ENCODE measurements at regions not wholly inside any gene's neighbourhood (a gene's known extent, or its start where the extent isn't known, plus 50 kb on each side); places are given as distances from the start of the nearest gene placed in this dataset.

DNA sequence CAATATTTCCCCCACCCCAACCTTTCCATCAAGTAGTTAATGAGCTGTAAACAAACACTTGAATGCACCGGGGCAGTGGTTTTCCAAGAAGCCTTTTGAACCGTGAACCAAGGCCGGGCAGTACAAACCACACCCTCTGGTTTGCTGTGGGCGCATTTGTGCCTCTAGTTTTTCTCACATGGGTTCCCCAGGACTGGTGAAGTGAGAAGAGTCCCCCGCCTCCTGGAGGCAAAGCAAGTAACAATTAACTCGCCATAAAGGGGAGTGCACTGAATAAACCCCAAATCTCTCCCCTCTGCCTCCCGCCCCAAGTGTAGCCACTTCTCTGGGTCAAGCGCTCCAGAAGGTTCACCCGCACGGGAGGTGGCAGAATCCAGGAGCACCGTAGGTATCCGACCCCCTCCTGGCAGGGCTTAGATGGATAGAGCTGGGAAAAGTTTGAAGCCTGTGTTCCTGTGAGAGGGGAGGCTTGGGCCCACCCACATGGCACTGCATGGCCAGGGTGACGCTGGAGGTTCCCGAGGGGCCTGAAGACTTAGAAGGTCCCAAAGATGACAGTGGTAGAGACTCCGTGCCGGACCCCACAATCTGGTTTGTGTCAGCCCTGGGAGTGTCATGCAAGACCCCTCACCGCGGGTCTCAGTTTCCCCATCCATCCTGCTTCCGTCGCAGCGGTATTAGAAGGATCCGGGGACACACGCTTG, 182.2 kb downstream of the SMAD2 start:
- no peak for ATAC-seq
- TF ChIP-seq ZNF565 (CRISPR knock-in tag; conservative IDR thresholded peaks at IDR 0.05; ENCODE audit: low read depth) (no peak), GLIS3 (CRISPR knock-in tag; IDR thresholded peaks at IDR 0.05) (no peak), ARNTL (CRISPR knock-in tag; IDR thresholded peaks at IDR 0.05; ENCODE audit: borderline replicate concordance, low read depth) (no peak), ZFP3 (CRISPR knock-in tag; IDR thresholded peaks at IDR 0.05) (no peak), ZNF8 (CRISPR knock-in tag; IDR thresholded peaks at IDR 0.05) (no peak), TOX (CRISPR knock-in tag; IDR thresholded peaks at IDR 0.05; ENCODE audit: borderline replicate concordance) (no peak), CSDC2 (CRISPR knock-in tag; IDR thresholded peaks at IDR 0.05) (no peak)
- TF ChIP-seq, protein P1, sequence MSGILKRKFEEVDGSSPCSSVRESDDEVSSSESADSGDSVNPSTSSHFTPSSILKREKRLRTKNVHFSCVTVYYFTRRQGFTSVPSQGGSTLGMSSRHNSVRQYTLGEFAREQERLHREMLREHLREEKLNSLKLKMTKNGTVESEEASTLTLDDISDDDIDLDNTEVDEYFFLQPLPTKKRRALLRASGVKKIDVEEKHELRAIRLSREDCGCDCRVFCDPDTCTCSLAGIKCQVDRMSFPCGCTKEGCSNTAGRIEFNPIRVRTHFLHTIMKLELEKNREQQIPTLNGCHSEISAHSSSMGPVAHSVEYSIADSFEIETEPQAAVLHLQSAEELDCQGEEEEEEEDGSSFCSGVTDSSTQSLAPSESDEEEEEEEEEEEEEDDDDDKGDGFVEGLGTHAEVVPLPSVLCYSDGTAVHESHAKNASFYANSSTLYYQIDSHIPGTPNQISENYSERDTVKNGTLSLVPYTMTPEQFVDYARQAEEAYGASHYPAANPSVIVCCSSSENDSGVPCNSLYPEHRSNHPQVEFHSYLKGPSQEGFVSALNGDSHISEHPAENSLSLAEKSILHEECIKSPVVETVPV (CRISPR knock-in tag; IDR thresholded peaks at IDR 0.05), result no peak

DNA sequence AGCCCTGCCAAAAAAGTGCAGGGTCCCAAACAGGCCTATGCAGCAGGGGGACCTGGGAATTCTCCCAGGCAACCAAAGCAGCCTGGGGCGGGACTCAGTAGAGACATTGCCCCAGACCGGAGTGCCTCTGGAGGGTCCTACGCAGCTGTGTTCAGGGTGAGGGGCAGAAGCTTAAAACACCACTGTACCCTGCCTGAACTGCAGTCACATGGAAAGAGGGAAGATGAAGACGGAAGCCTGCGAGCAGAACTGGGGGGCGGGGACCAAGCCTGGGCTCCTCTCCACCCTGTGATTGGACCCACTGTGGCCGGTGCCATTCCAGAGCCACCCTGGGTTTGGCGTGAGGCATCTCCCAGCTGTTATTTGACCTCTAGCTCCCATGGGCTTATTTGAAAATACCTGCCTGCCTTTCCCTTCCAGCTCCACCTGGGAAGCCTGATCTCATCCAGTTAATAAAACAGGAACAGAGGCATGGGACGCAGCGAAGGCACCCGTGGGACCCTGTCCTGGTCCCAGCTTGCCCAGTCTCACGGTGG, 183.1 kb downstream of the SMAD2 start:
- ATAC-seq, result no peak
- TF ChIP-seq POU6F1 (CRISPR knock-in tag; IDR thresholded peaks at IDR 0.05; ENCODE audit: borderline replicate concordance, low read depth), result no peak
- TF ChIP-seq, protein P1 (CRISPR knock-in tag; IDR thresholded peaks at IDR 0.05), result no peak
- no peak for TF ChIP-seq SNAI2 (CRISPR knock-in tag; IDR thresholded peaks at IDR 0.05)
- TF ChIP-seq ISL1 (CRISPR knock-in tag; IDR thresholded peaks at IDR 0.05), result no peak
- TF ChIP-seq BACH2 (CRISPR knock-in tag; IDR thresholded peaks at IDR 0.05; ENCODE audit: borderline replicate concordance), result no peak
- TF ChIP-seq CSDC2 (CRISPR knock-in tag; IDR thresholded peaks at IDR 0.05), result no peak
- no peak for TF ChIP-seq ZNF70 (CRISPR knock-in tag; IDR thresholded peaks at IDR 0.05)
- no peak for TF ChIP-seq TSHZ2 (CRISPR knock-in tag; IDR thresholded peaks at IDR 0.05)
- no peak for TF ChIP-seq ZNF8 (CRISPR knock-in tag; IDR thresholded peaks at IDR 0.05)
- no peak for TF ChIP-seq ZC3H10 (CRISPR knock-in tag; IDR thresholded peaks at IDR 0.05)
- TF ChIP-seq PPARA (CRISPR knock-in tag; IDR thresholded peaks at IDR 0.05; ENCODE audit: borderline replicate concordance), result no peak

- ATAC-seq, result no peak
- no peak for TF ChIP-seq SNAI2 (CRISPR knock-in tag; IDR thresholded peaks at IDR 0.05)
- no peak for TF ChIP-seq RARB (CRISPR knock-in tag; IDR thresholded peaks at IDR 0.05)
- no peak for TF ChIP-seq PPARA (CRISPR knock-in tag; IDR thresholded peaks at IDR 0.05; ENCODE audit: borderline replicate concordance)
- no peak for TF ChIP-seq ISL1 (CRISPR knock-in tag; IDR thresholded peaks at IDR 0.05)
- TF ChIP-seq GLIS3 (CRISPR knock-in tag; IDR thresholded peaks at IDR 0.05), result no peak
- no peak for TF ChIP-seq ZFP30 (CRISPR knock-in tag; IDR thresholded peaks at IDR 0.05)
- TF ChIP-seq, protein P1 (CRISPR knock-in tag; IDR thresholded peaks at IDR 0.05), result no peak
- no peak for TF ChIP-seq ZNF565 (CRISPR knock-in tag; conservative IDR thresholded peaks at IDR 0.05; ENCODE audit: low read depth)
- TF ChIP-seq OSR1 (CRISPR knock-in tag; IDR thresholded peaks at IDR 0.05), result no peak
- TF ChIP-seq, protein P2, sequence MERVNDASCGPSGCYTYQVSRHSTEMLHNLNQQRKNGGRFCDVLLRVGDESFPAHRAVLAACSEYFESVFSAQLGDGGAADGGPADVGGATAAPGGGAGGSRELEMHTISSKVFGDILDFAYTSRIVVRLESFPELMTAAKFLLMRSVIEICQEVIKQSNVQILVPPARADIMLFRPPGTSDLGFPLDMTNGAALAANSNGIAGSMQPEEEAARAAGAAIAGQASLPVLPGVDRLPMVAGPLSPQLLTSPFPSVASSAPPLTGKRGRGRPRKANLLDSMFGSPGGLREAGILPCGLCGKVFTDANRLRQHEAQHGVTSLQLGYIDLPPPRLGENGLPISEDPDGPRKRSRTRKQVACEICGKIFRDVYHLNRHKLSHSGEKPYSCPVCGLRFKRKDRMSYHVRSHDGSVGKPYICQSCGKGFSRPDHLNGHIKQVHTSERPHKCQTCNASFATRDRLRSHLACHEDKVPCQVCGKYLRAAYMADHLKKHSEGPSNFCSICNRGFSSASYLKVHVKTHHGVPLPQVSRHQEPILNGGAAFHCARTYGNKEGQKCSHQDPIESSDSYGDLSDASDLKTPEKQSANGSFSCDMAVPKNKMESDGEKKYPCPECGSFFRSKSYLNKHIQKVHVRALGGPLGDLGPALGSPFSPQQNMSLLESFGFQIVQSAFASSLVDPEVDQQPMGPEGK (CRISPR knock-in tag; IDR thresholded peaks at IDR 0.05; ENCODE audit: borderline replicate concordance), result no peak
- TF ChIP-seq ZNF70 (CRISPR knock-in tag; IDR thresholded peaks at IDR 0.05), result no peak
- no peak for TF ChIP-seq POU6F1 (CRISPR knock-in tag; IDR thresholded peaks at IDR 0.05; ENCODE audit: borderline replicate concordance, low read depth)
- no peak for TF ChIP-seq TOX (CRISPR knock-in tag; IDR thresholded peaks at IDR 0.05; ENCODE audit: borderline replicate concordance)
- TF ChIP-seq CREB5 (CRISPR knock-in tag; IDR thresholded peaks at IDR 0.05; ENCODE audit: low read depth), result no peak
- no peak for TF ChIP-seq ZC3H10 (CRISPR knock-in tag; IDR thresholded peaks at IDR 0.05)
- no peak for TF ChIP-seq ARNTL (CRISPR knock-in tag; IDR thresholded peaks at IDR 0.05; ENCODE audit: borderline replicate concordance, low read depth)
Measured at GRCh38 chr18:47746615-47747014, 183.8 kb downstream of the SMAD2 start.
